NCI-H146 treated with DMSO at 0.1 percent for 48 hours (cell line): ENCODE measurements at regions not wholly inside any gene's neighbourhood (a gene's known extent, or its start where the extent isn't known, plus 50 kb on each side); places are given as distances from the start of the nearest gene placed in this dataset.
"Not testable (repeated sequence)": the region's sequence is repeated elsewhere in the genome, so short reads cannot be mapped to it uniquely, and the experiment has no call there.

Experiments
- DNase-seq: peaks from one replicate; lab custom pipeline; 2025; ENCODE audit not compliant: unreplicated experiment; lab: John Stamatoyannopoulos, UW

DNA sequence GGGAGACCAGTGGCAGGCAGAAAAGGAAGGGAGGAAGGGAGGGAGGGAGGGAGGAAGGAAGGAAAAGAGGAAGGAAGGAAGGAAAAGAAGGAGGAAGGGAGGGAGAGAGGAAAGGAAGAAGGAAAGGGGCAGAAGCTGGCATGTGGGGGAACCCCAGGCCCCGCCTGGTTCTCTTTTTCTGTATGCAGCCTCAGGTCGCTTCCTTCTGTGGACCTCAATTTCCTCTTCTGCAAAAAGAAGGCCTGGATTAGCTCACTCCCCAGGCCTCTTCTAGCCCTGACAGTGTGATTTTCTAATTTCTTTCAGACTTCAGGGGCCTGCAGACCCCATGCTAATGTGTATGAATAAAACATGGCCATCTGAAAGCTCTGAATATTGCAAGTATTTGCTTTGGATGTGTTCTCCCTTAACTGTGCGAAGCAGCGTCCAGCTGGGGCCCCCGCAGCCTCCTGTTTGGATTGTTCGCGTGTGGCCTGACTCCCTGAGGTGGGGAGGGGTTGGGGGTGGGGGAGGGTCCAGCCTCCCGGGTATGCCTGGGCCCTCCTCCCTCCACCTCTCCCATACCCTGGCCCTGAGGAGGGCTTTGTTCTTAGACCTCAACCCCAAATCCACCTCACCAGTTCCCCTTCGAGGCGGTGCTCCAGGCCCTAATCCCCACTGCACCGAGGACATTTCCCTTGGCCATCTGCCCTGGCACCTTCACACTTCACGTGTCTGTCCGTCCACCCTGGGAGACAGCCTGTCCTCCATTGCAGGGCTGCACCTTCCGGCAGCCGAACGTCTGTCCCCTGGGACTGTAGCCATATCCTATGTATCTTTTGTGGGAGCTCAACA is 199.9 kb upstream of the ATP6AP2 start:
- peak; percentile 47 for DNase-seq

DNA sequence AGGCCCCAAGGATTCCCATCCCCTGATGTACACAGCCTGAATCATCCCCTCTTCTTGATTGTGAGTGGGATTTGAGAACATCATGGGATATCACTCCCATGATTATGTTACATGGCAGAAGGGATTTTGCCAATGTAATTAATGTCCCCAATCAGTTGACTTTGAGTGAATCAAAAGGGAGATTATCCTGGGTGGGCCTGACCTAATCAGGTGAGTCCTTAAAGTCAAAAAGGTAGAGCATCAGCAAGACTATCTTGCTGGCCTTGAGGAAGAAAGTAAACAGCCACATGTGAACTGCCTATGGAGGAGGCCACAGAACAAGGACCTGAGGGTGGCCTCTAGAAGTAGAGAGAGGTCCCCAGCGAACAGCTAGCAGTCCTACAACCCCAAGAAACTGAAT is 203.1 kb upstream of the ATP6AP2 start:
- no peak for DNase-seq

DNA sequence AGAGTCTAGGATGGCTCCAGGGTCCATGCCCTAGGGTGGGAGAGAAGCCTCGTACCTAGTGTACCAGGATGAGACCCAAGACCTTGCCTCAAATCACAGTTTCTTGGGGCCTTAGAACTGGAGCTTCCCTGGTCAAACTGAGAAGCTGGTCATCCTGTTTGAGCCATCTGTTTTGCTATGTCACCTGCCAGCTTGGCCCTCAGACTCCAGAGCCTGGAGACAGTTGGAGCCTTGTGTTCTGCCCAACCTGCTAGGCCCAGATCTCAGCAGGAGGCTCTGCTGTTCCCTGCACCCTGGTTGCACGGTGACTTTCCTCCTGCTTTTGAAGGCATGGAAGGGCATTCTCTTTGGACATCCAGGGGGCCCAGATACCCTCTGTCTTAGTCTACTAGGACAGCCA is 206.3 kb upstream of the ATP6AP2 start:
- DNase-seq, result no peak

DNA sequence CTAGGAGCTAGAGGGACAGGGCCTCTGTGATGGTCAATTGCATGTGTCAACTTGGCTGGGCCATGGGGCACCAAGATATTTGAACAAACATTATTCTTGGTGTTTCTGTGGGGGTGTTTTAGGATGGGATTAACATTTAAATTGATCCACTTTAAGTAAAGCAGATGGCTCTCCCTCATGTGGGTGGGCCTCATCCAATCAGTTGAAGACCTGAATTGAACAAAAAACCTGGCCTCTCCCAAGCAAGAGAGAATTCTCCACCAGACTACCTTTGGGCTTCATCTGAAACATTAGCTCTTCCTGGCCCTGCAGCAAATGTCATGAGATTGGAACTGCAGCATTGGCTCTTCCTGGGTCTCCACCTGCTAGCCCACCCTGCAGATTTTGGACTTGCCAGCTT is 207.1 kb upstream of the ATP6AP2 start:
- DNase-seq, result no peak

DNA sequence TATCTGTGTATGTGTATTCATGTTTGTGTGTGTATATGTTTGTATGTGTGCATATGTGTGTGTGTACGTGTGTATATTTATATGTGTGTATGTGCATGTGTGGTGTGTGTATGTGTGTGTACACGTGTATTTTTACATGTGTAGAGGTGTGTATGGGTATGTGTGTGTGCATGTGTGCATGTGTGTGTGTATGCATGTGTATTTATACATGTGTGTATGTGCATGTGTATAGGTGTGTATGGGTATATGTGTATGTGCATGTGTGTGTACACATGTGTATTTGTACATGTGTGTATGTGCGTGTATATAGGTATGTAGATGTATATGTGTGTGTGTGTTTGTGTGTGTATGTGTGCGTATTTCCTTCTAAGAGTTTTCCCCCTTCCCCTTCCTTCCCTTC is 207.7 kb upstream of the ATP6AP2 start:
- no peak for DNase-seq

DNA sequence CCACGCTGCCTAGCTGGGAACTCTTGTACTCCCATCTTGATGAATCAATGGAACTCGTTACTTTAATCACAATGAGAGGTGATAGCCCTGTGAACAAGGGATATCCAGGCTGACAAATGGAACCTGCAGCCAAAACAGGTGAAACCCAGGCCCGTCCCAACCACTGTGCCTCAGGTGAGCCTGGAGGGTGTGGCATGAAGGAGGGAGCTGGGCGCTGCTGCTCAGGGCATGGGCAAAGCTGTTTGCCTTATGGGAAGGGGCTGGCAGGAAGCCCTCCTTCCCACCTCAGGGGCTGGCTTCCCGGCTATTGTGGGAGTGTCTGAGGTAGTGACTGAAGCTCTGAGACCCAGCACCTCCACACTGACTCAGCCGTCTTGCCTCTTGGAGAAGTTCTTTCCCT is 209.4 kb upstream of the ATP6AP2 start:
- no peak for DNase-seq

DNA sequence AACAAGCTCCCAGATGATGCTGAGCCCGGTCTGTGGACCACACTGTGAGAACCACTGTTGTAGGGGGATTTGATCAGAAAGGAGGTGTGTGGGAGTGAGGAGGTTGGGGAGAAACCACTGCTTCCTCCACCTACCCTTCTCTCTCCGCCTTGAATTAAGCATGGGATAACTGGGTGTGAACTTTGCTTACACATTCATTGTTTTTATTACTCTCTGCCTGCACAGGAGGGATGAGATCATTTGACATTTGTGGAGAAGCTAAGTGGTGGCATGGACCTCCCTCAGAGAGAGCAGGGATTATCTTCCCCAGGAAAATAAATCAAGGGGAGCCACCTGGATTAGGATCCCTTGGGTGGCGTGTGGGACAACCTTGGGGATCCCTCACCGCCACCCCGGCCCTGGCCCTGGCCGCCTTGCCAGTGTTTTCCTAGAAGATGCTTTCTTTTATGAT is 212.1 kb upstream of the ATP6AP2 start:
- no peak for DNase-seq

DNA sequence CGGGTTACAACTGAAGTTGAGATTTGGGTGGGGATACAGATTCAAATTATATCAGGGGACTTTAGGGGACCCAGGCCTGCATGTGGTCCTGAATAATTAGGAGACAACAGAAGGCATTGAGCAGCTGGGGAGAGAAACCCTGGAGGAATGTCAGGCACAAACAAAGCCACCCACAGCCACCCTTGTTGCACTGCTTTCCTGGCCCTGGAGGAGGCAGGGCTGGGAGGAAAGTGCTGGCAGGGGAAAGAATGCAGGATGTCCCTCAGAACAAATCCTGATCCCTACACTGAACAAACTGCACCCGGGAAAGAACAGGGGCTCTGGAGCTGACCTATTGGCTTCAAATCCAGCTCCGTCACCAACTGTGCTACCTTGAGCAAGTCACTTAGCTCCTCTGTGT is 214.1 kb upstream of the ATP6AP2 start:
- DNase-seq, result no peak

DNA sequence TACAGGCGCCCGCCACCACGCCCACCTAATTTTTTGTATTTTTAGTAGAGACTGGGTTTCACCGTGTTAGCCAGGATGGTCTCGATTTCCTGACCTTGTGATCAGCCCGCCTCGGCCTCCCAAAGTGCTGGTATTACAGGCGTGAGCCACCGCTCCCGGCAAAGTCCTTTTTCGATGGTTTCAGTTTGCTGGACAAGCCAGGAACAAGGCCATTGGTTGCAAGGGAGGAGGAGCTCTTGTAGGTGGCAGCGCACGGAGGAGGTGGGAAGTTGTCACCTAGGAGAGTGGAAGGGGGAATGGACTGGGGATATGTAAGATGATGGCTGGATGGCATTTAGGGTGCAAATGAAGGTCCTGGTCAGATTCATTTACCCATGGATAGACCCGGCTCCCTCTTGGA is 218.5 kb upstream of the ATP6AP2 start:
- not testable (repeated sequence) for DNase-seq

DNA sequence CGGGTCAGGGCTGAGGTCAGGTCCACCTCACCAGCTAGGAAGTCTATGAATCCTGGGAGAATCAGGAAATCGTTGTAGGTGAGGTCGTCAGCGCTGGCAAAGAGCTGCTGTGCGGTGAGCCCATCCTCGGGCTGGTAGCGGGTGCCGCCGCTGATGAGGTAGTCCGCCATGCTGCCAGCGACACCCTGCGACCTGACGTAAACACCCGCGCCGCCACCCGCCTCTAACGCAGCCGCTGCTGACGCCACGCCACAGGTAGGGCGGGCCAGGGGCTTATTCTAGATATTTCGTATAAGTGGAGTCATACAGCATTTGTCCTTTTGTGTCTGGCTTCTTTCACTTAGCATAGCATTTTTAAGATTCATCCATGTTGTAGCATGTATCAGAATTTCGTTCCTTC is 220.2 kb upstream of the ATP6AP2 start:
- DNase-seq, result no peak

DNA sequence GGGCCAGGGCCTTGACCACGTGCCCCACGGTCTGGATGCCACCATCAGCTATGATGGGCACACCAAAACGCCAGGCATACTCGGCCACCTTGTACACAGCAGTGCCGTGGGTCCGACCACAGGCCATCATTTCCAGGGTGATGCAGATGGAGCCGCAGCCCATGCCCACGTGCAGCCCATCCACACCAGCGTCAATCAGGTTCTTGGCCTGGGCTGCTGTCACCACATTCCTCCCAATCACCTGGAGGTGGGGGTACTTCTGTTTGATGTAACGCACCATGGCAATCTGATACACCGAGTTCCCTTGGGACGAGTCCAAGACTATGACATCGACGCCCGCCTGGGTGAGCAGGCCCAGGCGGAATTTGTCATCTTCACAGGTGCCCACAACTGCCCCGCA is 221.2 kb upstream of the ATP6AP2 start:
- DNase-seq, result no peak

DNA sequence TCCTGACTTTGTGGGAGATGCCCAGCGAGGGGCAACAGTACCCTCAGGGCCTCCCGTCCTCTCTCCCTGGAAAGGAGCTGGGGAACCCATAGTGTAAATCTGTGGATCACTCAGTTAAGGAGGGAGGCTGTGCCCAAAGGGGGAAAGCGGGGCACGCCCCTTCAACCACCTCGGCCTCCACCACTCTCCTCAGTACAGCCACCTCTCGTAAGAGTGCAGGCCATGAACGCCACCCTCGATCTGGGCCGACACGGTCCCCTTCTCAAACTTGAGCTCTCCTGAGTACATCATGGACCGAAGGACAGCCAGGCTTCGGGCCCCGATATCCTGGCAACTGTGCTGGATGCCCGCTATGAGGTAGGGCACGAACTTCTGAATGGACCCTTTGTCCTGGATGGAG is 221.8 kb upstream of the ATP6AP2 start:
- DNase-seq, result no peak

DNA sequence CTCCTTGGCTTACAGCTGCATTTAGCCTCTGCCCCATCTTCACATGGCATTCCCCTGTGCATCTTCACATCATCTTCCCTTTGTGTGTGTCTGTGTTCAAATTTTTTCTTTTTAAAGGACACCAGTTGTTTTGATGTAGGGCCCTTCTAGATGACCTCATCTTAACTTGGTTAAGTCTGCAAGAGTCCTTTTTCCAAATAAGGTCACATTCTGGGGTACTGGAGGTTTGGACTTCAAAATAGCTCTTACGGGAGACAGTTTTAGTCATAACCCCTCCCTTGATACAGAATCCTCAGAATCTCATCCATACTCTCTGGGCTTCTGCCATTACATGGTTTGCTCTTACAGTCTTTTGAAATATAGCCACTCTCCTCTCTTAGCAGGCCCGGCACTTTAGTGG is 231.5 kb upstream of the ATP6AP2 start:
- no peak for DNase-seq

DNA sequence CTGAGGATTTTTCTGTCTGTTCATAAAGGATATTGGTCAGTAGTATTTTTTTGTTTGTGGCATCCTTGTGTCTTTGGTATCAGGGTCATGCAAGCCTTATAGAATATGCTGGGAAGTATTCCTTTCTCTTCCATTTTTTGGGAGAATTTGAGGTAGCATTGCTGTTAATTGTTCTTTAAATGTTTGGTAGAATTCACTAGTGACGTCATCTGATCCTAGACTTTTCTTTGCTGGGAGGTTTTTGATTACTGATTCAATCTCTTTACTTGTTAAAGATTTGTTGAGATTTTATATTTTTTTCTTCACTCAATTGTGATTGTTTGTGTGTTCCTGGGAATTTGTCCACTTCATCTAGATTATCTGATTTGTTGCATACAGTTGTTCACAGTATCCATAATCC is 234.4 kb upstream of the ATP6AP2 start:
- no peak for DNase-seq

DNA sequence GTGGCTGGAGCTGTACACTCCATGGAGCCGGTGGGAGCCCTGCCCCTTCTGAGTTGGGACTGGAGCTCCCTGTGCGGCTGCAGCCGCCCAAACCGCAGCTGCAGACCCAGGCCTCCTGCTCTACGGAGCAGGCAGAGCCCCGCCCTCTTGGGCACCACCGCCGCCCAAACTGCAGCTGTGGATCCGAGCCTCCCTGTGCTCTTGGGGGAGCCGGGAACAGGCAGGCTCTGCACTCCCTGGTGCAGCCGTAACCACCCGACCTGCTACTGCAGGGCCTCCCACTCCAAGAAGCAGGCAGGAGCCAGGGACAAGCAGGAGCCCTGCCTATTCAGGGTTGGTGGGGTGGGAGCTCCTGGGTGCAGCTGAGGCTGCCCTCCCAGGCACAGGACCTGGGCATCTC is 237.5 kb upstream of the ATP6AP2 start:
- no peak for DNase-seq

DNA sequence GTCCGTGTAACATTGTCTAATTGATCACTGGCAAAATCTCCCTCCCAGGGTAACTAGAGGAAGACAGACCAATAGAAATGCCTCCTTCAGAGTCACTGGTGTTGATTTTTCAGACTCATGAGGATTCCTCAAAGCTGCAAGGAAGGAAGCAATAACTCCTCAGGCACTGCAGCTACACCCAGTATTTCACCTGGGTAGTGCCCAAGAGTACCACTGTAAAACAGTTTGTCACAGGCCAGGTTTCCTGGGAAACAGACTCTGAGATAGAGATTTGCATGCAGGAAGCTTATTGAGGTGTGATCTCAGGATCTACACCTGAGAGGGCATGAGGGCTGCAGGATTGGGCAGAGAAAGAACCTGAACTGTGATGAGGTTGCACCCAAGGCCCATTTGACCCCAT is 240.7 kb upstream of the ATP6AP2 start:
- DNase-seq, result no peak

DNA sequence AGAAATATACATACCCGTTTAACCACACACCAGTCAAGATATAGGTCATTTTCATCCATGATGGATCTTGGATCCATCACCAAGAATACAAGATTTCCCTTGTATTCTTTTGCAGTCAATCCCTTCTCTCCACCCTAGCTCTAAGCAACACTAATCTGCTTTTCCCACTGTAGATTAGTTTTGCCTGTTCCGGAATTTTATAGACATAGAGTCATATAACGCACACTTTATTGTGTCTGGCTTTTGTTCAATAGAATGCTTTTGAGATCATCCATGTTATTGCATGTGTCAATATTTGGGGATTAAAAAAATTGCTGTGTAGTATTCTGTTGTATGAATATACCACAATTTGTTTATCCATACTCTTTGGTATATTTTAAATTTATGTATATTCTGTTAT is 235.6 kb upstream of the BCOR start:
- no peak for DNase-seq

DNA sequence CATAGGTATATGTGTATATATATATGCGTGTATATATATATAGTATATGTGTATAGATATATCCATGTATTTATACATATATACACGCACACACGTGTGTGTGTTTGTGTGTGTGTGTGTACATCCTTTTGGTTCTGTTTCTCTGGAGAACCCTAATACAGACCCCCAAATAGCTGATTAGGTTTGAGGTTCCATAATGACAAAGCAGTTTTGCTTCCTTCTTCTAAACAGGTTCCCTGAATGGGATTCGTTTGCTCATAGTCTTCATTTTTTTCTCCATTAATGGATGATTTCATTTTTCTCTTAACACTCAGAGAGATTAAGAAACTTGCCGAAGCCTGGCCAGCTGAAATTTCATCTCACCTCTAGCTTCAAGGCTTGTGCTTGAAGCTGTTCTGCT is 234.0 kb upstream of the BCOR start:
- DNase-seq, result no peak

DNA sequence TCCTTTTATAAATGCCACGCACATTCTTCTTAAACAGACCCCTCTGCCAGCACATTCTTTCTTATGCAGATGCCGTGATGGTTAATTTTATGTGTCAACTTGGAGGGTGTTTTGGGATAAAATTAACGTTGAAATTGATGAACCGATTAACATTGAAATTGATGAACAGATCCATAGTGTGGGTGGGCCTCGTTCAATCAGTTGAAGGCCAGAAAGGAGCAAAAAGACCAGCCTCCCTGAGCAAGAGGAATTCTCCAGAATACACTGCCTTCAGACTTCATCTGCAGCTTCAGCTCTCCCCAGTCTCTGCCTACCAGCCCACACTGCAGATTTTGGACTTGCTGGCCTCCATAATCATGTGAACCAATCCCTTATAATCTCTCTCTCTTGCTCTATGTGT is 233.6 kb upstream of the BCOR start:
- no peak for DNase-seq

DNA sequence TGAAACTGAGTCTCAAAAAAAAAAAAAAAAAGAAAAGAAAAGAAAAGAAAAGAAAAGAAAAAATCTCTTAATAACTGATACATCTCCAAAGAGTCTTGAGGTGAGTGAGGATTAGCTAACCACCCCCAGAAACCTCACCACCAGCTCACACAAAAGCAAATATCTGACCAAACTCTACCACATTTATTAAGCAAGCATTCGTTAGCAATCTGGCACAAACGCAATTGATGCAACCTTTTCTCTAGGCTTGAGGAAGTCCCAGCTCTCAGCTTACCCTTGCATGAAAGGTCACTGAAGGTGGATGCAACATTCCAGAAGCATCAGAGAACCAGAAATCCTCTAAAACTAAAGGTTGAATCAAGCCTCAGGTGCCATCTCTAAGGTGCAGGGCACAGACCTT is 231.9 kb upstream of the BCOR start:
- no peak for DNase-seq

DNA sequence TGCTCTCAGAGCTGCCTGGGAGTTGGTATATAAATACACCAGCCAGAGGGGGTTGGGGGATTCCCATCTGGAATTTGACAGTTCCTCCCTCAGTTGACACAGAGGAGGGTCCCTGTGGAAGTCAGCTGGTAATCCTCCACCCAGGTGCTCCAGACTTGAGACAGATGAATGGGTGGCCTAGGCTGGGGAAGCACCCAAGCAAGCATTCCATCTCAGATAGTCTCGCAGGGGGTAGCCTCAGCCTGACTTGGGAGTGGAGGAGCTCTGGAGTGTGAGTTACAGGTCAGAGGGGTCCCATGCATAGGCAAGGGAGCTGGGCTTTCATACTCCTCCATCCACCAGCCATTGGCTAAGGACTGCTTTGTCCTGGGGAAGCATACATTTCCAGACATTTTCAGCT is 229.3 kb upstream of the BCOR start:
- no peak for DNase-seq

DNA sequence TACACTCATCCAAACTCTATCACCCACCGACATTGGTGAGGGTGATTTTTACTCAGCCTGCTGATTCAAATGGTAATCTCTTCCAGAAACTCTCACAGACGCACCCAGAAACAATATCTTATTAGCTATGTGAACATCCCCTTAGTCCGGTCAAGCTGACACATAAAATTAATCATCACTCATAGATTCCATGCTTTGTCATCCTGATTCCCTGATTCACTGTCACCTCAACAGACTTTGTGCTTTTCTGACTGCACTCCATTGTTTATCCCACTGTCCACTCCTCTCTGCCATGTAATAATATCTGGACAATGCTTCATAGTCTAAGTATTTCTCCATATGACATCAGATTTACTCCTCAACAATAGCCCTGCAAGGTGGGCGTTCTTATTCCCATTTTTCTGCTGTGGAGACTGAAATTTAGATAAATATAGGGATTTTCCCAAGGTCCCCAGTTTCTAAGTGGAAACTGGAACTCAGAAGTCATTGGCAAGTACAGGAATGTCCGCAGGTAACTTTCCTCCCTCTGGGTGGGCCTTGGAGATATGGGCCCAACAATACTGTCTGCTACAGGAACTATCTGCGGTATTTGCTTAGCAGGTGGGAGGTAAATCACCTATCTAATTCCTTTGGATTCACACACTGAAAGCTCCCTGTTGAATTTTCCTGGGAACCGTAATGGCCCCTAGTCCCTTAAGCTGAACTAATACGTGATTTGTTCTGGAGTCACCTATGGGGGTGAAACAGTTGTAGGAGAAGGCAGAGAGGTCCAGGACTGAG is 228.6 kb upstream of the BCOR start:
- DNase-seq, result no peak

DNA sequence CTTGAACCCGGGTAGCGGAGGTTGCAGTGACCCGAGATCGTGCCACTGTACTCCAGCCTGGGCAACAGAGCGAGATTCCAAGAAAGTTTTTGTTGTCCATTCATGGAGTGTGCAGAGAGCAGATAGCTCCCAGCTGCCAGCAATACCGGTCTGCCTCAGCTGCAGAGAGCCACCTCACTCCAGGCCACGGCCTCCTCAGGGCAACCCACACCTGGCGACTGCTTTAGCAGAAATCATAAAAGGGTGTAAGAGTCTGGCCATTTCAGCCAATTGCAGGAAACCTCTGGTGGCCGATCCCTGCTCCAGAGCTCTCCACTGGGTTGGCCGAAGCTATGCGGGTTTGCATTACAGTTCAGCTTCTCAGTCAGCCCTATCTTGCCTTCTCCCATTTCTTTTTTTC is 227.4 kb upstream of the BCOR start:
- no peak for DNase-seq
